H9 (cell line): ENCODE measurements at regions not wholly inside any gene's neighbourhood (a gene's known extent, or its start where the extent isn't known, plus 50 kb on each side); places are given as distances from the start of the nearest gene placed in this dataset.

Experiments used
- DNase-seq: peaks from one replicate; pipeline ENCODE4 v3.0.0-alpha.2; 2017
- H2AFZ ChIP-seq: one replicate; pipeline ENCODE4 v1.6.1; 2013; ENCODE audit warnings: mild to moderate bottlenecking, low read length, control low read depth, moderate library complexity
- H2AK5ac ChIP-seq: 2 replicates; pipeline ENCODE4 v1.6.1; 2013; ENCODE audit warnings: low read length, control low read depth, mixed read lengths; ENCODE audit not compliant: insufficient read length
- H2BK120ac ChIP-seq: one replicate; pipeline ENCODE4 v1.6.1; 2013; ENCODE audit warnings: low read depth, mild to moderate bottlenecking, low read length, control low read depth, inconsistent platforms; ENCODE audit not compliant: poor library complexity, severe bottlenecking
- H2BK12ac ChIP-seq: 2 replicates; pipeline ENCODE4 v1.6.1; 2013; ENCODE audit warnings: low read length, control low read depth, mixed read lengths, low read depth; ENCODE audit not compliant: insufficient read length
- H2BK15ac ChIP-seq: 2 replicates; pipeline ENCODE4 v1.6.1; 2013; ENCODE audit warnings: low read depth, low read length, control low read depth
- H2BK20ac ChIP-seq: one replicate; pipeline ENCODE4 v1.6.1; 2013; ENCODE audit warnings: low read depth, mild to moderate bottlenecking, low read length, control low read depth, inconsistent platforms; ENCODE audit not compliant: poor library complexity, severe bottlenecking
- H2BK5ac ChIP-seq: 2 replicates; pipeline ENCODE4 v1.6.1; 2013; ENCODE audit warnings: low read length, control low read depth, mixed read lengths; ENCODE audit not compliant: insufficient read length
- H3K14ac ChIP-seq: 2 replicates; pipeline ENCODE4 v1.6.1; 2013; ENCODE audit warnings: low read length, control low read depth; ENCODE audit not compliant: insufficient read depth
- H3K18ac ChIP-seq: 2 replicates; pipeline ENCODE4 v1.6.1; 2013; ENCODE audit warnings: low read depth, mild to moderate bottlenecking, mixed read lengths, low read length, control low read depth; ENCODE audit not compliant: insufficient read length
- H3K23ac ChIP-seq: 2 replicates; pipeline ENCODE4 v1.6.1; 2013; ENCODE audit warnings: low read length, control low read depth, mixed read lengths, low read depth; ENCODE audit not compliant: insufficient read length
- H3K23me2 ChIP-seq: 2 replicates; pipeline ENCODE4 v1.6.1; 2013; ENCODE audit warnings: low read depth, mild to moderate bottlenecking, mixed read lengths, low read length, control low read depth; ENCODE audit not compliant: insufficient read length, poor library complexity, severe bottlenecking
- H3K27ac ChIP-seq: 2 replicates; pipeline ENCODE4 v1.5.1; 2013; ENCODE audit warnings: low read length, control low read depth, mixed read lengths, low read depth; ENCODE audit not compliant: insufficient read length
- H3K27me3 ChIP-seq: 2 replicates; pipeline ENCODE4 v1.6.1; 2013; ENCODE audit warnings: low read length, control low read depth, inconsistent platforms; ENCODE audit not compliant: insufficient read depth
- H3K4ac ChIP-seq: 2 replicates; pipeline ENCODE4 v1.6.1; 2013; ENCODE audit warnings: low read depth, mild to moderate bottlenecking, control low read depth, inconsistent platforms, low read length, moderate library complexity
- H3K4me1 ChIP-seq: 2 replicates; pipeline ENCODE4 v1.6.1; 2013; ENCODE audit warnings: low read length, control low read depth, inconsistent platforms; ENCODE audit not compliant: insufficient read depth
- H3K4me2 ChIP-seq: 2 replicates; pipeline ENCODE4 v1.6.1; 2013; ENCODE audit warnings: low read length, control low read depth, mixed read lengths; ENCODE audit not compliant: insufficient read length, insufficient read depth
- H3K56ac ChIP-seq: 2 replicates; pipeline ENCODE4 v1.6.1; 2013; ENCODE audit warnings: low read depth, mild to moderate bottlenecking, mixed read lengths, low read length, control low read depth; ENCODE audit not compliant: insufficient read length
- H3K79me1 ChIP-seq: 2 replicates; pipeline ENCODE4 v1.6.1; 2013; ENCODE audit warnings: low read depth, mild to moderate bottlenecking, moderate library complexity, low read length, control low read depth, inconsistent platforms; ENCODE audit not compliant: insufficient read depth, poor library complexity, severe bottlenecking
- H3K79me2 ChIP-seq: 2 replicates; pipeline ENCODE4 v1.6.1; 2013; ENCODE audit warnings: low read length, control low read depth, inconsistent platforms; ENCODE audit not compliant: insufficient read depth
- H3K9ac ChIP-seq: 2 replicates; pipeline ENCODE4 v1.6.1; 2013; ENCODE audit warnings: low read length, control low read depth, mixed read lengths; ENCODE audit not compliant: insufficient read length; ENCODE audit errors: extremely low read depth
- H3K9me3 ChIP-seq: one replicate; pipeline ENCODE4 v1.6.1; 2013; ENCODE audit warnings: low read depth, low read length, inconsistent platforms; ENCODE audit not compliant: control insufficient read depth
- H3T11ph ChIP-seq: one replicate; pipeline ENCODE4 v1.6.1; 2013; ENCODE audit warnings: mild to moderate bottlenecking, low read length, control low read depth, inconsistent platforms
- H4K20me1 ChIP-seq: one replicate; pipeline ENCODE4 v1.6.1; 2013; ENCODE audit not compliant: control insufficient read depth, insufficient read length, insufficient read depth
- H4K5ac ChIP-seq: 2 replicates; pipeline ENCODE4 v1.6.1; 2013; ENCODE audit warnings: low read depth, mild to moderate bottlenecking, mixed read lengths, low read length, control low read depth; ENCODE audit not compliant: insufficient read length
- H4K8ac ChIP-seq: replicated peaks from 2 replicates; pipeline ENCODE4 v1.6.1; 2013; ENCODE audit warnings: low read length, control low read depth, mixed read lengths, low read depth; ENCODE audit not compliant: insufficient read length
- H4K91ac ChIP-seq: 2 replicates; pipeline ENCODE4 v1.6.1; 2013; ENCODE audit warnings: low read depth, mild to moderate bottlenecking, moderate library complexity, mixed read lengths, low read length, control low read depth; ENCODE audit not compliant: insufficient read length
- H3K27ac Mint-ChIP-seq, 3 experiments: 2 replicates in 2 of 3; 3 replicates in 1 of 3; pipeline ENCODE4 v1.8.0; 2020 to 2021; ENCODE audit warnings: mixed read lengths in 3 of 3, mild to moderate bottlenecking in 1 of 3, moderate library complexity in 1 of 3
- H3K27me3 Mint-ChIP-seq: 2 replicates; pipeline ENCODE4 v1.8.0; 2021; ENCODE audit warnings: low read depth, mild to moderate bottlenecking, moderate library complexity, mixed read lengths
- H3K36me3 Mint-ChIP-seq, 3 experiments: 2 replicates in 2 of 3; 3 replicates in 1 of 3; pipeline ENCODE4 v1.8.0; 2020 to 2021; ENCODE audit warnings: low read depth in 3 of 3, mixed read lengths in 3 of 3; ENCODE audit not compliant: insufficient read depth in 1 of 3
- H3K4me1 Mint-ChIP-seq, 2 experiments: 2 replicates each; pipeline ENCODE4 v1.8.0; 2020; ENCODE audit warnings: mixed read lengths in 2 of 2
- H3K4me3 Mint-ChIP-seq, 2 experiments: 2 replicates in 1 of 2; 3 replicates in 1 of 2; pipeline ENCODE4 v1.8.0; 2020 to 2021; ENCODE audit warnings: mild to moderate bottlenecking in 2 of 2, mixed read lengths in 2 of 2, moderate library complexity in 1 of 2
- H3K9me3 Mint-ChIP-seq, 2 experiments: 2 replicates in 1 of 2; 3 replicates in 1 of 2; pipeline ENCODE4 v1.8.0; 2020; ENCODE audit warnings: mild to moderate bottlenecking in 2 of 2, mixed read lengths in 2 of 2, moderate library complexity in 1 of 2
- WGBS: extraction: QIAGEN DNeasy Blood & Tissue Kit; methylation state at CpG from one replicate; pipeline ENCODE4 v1.1.7; 2013; ENCODE audit warnings: missing lambda C conversion rate, low lambda C conversion rate, mixed read lengths; ENCODE audit not compliant: insufficient read length; ENCODE audit errors: extremely low coverage; 5-methylcytosine and 5-hydroxymethylcytosine counted together
- TF ChIP-seq, protein P1 (sequence below): fragments of 200-600 bp; sonication (generic); conservative IDR thresholded peaks from 3 replicates; pipeline ENCODE4 v1.8.0; 2021; ENCODE audit warnings: antibody characterized with exemption, mild to moderate bottlenecking

DNA sequence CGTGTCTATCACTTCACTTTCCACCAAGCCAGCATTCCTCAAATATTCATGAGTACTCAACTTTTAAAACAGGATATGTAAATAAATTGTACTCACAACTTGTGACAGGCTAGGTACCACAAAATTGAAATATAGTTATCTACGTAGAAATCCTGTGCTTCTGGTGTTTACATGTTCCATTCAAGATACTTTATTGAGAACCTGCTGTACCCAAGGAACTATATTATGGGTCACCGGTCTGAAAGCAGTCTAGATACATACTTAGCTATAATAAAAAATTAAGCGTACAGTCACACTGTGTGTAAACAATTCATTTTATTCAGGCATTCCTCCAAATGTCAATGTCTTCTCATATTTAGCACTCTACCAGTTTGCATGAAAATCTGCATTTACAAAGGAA lies 482.2 kb upstream of the SOX9 start:
- Histone ChIP-seq H3K14ac (no peak overlapping the region), H3K56ac (no peak overlapping the region), H4K91ac (no peak overlapping the region), H3K23ac (no peak overlapping the region), H3K79me2 (no peaks in the 10 kb centered on the region), H3K9me3 (no peaks in the 10 kb centered on the region), H2AK5ac (no peak overlapping the region), H3K23me2 (no peaks in the 10 kb centered on the region), H4K5ac (no peak overlapping the region), H4K20me1 (no peaks in the 10 kb centered on the region), H2BK15ac (no peak overlapping the region), H3K79me1 (no peaks in the 10 kb centered on the region), H2AFZ (no peak overlapping the region), H3K9ac (no peak overlapping the region), H3K4me1 (no peaks in the 10 kb centered on the region), H4K8ac (no peak overlapping the region), H3K4me2 (no peak overlapping the region), H2BK120ac (no peak overlapping the region), H3K27me3 (no peaks in the 10 kb centered on the region), H2BK5ac (no peak overlapping the region), H3K18ac (no peak overlapping the region), H3K4ac (no peak overlapping the region), H2BK12ac (no peak overlapping the region), H2BK20ac (no peak overlapping the region), H3K27ac (no peak overlapping the region), H3T11ph (no peak overlapping the region)
- H3K27ac Mint-ChIP-seq = no peak overlapping the region
- H3K4me1 Mint-ChIP-seq = no peaks in the 10 kb centered on the region
- H3K27me3 Mint-ChIP-seq = no peaks in the 10 kb centered on the region
- WGBS = no CpG with 5 or more reads among the region's 4 CpGs
- H3K36me3 Mint-ChIP-seq = no peaks in the 10 kb centered on the region; a peak in 2 of 7 replicates
- no peak overlapping the region for H3K4me3 Mint-ChIP-seq
- TF ChIP-seq, protein P1, sequence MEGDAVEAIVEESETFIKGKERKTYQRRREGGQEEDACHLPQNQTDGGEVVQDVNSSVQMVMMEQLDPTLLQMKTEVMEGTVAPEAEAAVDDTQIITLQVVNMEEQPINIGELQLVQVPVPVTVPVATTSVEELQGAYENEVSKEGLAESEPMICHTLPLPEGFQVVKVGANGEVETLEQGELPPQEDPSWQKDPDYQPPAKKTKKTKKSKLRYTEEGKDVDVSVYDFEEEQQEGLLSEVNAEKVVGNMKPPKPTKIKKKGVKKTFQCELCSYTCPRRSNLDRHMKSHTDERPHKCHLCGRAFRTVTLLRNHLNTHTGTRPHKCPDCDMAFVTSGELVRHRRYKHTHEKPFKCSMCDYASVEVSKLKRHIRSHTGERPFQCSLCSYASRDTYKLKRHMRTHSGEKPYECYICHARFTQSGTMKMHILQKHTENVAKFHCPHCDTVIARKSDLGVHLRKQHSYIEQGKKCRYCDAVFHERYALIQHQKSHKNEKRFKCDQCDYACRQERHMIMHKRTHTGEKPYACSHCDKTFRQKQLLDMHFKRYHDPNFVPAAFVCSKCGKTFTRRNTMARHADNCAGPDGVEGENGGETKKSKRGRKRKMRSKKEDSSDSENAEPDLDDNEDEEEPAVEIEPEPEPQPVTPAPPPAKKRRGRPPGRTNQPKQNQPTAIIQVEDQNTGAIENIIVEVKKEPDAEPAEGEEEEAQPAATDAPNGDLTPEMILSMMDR = no peak
- DNase-seq = no peak
- H3K9me3 Mint-ChIP-seq = peaks cover 2 to 5% of the 10 kb centered on the region in 2 experiments; a peak in 2 of 5 replicates
